ENCODE measurements at regions not wholly inside any gene's neighbourhood (a gene's known extent, or its start where the extent isn't known, plus 50 kb on each side); places are given as distances from the start of the nearest gene placed in this dataset.

DNA sequence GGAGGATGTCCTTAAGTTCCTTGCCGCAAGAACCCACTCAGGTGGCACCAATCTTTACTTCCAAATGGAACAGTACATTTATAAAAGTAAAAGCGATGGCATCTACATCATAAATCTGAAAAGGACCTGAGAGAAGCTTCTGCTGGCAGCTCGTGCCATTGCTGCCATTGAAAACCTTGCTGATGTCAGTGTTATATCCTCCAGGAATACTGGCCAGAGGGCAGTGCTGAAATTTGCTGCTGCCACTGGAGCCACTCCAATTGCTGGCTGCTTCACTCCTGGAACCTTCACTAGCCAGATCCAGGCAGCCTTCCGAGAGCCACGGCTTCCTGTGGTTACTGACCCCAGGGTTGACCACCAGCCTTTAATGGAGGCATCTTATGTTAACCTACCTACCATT lies 191.7 kb downstream of the TRIM27 start:
- Histone ChIP-seq H3K27me3 (peaks cover 69% of the 10 kb centered on the region), H3K4me1 (peaks cover 10% of the 10 kb centered on the region; the same call in 1 of the 2 replicates), H3K36me3 (no peaks in the 10 kb centered on the region), H3K4me2 (no peak overlapping the region), H3K9ac (no peak overlapping the region), H3K4me3 (no peak overlapping the region), H3K27ac (no peak overlapping the region), H4K20me1 (no peaks in the 10 kb centered on the region), H3K9me3 (peaks cover 32% of the 10 kb centered on the region)
- no peak for TF ChIP-seq Cebpa-rat (IDR thresholded peaks at IDR 0.05)

DNA sequence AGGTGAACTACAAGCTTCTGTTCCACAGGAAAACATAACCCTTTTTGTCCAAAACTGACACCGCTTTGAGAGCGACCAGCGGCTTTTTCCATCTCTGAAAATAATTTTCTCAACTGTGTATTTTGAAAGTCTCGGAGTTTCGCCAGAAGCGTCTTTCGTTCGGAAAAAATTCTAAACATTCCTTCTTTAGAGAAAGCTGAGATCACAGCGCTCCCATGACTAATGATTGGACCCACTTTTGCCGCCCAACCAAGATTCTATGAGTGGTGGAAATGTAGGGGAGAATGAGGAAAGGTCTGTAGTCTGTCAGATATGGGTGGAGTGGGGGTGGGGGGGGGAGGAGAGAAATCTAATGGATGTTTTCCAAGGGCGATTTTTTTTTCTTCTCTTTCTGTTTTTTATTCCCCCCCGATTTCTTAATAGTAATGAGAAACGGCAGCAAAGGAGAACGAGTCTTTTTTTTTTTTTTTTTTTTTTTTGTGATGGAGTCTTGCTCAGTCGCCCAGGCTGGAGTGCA lies 189.3 kb downstream of the TRIM27 start:
- Histone ChIP-seq H3K9ac (no peak overlapping the region), H3K4me3 (no peak overlapping the region; the same call in 1 of the 2 replicates), H3K9me3 (peaks cover 57% of the 10 kb centered on the region), H3K27ac (no peak overlapping the region), H3K36me3 (no peaks in the 10 kb centered on the region), H3K4me2 (no peak overlapping the region), H3K27me3 (peaks cover 93% of the 10 kb centered on the region), H3K4me1 (no peaks in the 10 kb centered on the region), H4K20me1 (peaks cover 6% of the 10 kb centered on the region; the same call in 1 of the 2 replicates)
- TF ChIP-seq Cebpa-rat (IDR thresholded peaks at IDR 0.05): no peak

DNA sequence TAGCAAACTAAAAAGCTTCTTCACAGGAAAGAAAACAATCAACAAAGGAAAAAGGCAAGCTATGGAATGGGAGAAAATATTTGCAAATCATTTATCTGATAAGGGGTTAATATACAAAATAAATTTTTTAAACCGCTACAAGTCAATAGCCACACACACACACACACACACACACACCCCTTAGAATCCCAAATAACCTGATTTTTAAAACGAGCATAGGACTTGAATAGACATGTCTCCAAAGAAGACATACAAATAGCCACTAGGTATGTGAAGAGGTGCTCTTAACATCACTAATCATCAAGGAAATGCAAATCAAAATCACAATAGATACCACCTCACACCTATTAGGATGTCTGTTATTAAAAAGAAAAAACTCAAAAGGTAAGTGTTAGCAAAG lies 187.7 kb downstream of the TRIM27 start:
- H3K9me3 ChIP-seq: peaks cover 62% of the 10 kb centered on the region
- TF ChIP-seq Cebpa-rat (IDR thresholded peaks at IDR 0.05): no peak
- no peak overlapping the region for H3K4me2 ChIP-seq
- no peak overlapping the region for H3K27ac ChIP-seq
- H3K4me1 ChIP-seq: no peaks in the 10 kb centered on the region
- H3K27me3 ChIP-seq: peaks cover 93% of the 10 kb centered on the region
- H3K9ac ChIP-seq: no peak overlapping the region
- H3K36me3 ChIP-seq: no peaks in the 10 kb centered on the region
- no peak overlapping the region for H3K4me3 ChIP-seq
- H4K20me1 ChIP-seq: peaks cover 6% of the 10 kb centered on the region; the same call in 1 of the 2 replicates

DNA sequence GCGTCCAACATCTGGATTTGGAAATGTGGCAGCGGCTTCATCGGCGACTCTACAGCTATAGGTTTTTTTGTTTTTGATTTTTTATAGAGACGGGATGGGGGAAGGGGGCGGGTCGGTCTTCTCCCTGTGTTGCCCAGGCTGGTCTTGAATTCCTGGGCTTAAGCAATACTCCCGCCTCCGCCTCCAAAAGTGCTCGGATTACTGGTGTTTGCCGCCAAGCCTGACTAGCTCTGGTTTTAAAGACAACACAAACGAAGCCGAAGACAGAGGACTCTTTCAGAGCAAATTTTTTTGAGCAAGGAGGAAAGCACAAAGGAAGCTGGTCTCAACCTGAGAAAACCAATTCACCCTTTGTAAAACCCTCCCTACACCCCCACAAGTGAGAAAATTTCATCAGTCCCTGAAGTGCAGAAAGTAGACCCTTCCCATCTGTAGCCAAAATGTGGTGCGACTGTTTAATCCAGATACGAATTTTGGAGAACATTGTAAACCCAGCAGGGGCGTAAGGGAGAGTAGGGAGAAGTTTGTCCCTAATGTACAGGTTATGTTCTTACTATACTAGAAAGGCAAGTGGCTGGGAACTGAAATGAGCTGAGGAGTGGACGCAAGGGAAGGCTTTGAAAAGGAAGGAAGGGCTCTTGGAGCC lies 185.9 kb downstream of the TRIM27 start:
- Histone ChIP-seq H3K4me2 (no peak overlapping the region), H3K27me3 (peaks cover 80% of the 10 kb centered on the region), H3K36me3 (no peaks in the 10 kb centered on the region), H3K27ac (no peak overlapping the region), H3K9ac (no peak overlapping the region), H3K9me3 (peaks cover 71% of the 10 kb centered on the region), H3K4me1 (no peaks in the 10 kb centered on the region), H3K4me3 (no peak overlapping the region), H4K20me1 (peaks cover 6% of the 10 kb centered on the region; the same call in 1 of the 2 replicates)
- no peak for TF ChIP-seq Cebpa-rat (IDR thresholded peaks at IDR 0.05)

DNA sequence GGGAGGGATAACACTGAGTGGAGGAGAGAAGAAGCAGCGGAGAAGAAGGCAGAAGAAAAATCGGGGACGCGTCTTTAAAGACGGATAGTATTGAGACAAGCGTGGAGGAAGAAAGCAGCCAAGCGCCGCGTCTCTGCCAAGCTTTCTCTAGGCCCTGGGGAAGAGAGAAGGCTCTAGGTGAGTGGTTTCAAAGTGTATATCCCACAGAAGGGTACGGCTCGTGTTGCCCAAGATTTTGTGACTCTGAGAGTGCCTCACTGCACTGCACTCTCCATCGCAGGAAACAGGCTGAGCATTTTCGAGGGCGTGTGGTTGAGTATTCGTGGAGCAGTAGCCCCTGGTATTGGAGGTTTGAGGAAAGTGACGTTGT lies 185.4 kb downstream of the TRIM27 start:
- no peak for TF ChIP-seq Cebpa-rat (IDR thresholded peaks at IDR 0.05)
- Histone ChIP-seq H3K27ac (no peak overlapping the region), H3K9me3 (peaks cover 70% of the 10 kb centered on the region), H4K20me1 (peaks cover 6% of the 10 kb centered on the region; the same call in 1 of the 2 replicates), H3K36me3 (no peaks in the 10 kb centered on the region), H3K4me1 (no peaks in the 10 kb centered on the region), H3K27me3 (peaks cover 78% of the 10 kb centered on the region), H3K9ac (no peak overlapping the region), H3K4me2 (no peak overlapping the region), H3K4me3 (no peak overlapping the region)

DNA sequence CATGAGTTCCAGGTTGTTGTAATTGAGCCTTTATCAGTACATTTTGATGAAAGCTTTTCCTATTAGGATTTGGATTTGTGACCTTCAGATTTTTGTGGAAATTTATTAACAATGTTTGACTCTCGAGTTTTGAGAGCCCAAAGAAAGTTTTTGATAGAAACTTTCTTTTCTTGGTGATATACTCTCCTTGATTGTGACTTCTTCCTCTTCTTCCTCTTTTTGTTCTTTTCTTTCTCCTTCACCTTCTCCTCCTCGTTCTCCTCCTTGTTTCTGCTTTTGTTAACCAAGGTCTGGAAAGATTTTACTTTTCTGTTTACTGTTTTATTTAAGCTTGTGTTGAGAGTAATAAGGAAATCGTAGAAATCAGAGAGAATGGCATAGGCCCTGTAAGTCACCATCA lies 182.4 kb downstream of the TRIM27 start:
- Histone ChIP-seq H3K27ac (no peak overlapping the region), H3K4me1 (no peaks in the 10 kb centered on the region), H3K9me3 (peaks cover 46% of the 10 kb centered on the region), H4K20me1 (peaks cover 6% of the 10 kb centered on the region; the same call in 1 of the 2 replicates), H3K4me2 (no peak overlapping the region), H3K9ac (no peak overlapping the region), H3K4me3 (no peak overlapping the region), H3K36me3 (no peaks in the 10 kb centered on the region), H3K27me3 (peaks cover 50% of the 10 kb centered on the region)
- TF ChIP-seq Cebpa-rat (IDR thresholded peaks at IDR 0.05): no peak

DNA sequence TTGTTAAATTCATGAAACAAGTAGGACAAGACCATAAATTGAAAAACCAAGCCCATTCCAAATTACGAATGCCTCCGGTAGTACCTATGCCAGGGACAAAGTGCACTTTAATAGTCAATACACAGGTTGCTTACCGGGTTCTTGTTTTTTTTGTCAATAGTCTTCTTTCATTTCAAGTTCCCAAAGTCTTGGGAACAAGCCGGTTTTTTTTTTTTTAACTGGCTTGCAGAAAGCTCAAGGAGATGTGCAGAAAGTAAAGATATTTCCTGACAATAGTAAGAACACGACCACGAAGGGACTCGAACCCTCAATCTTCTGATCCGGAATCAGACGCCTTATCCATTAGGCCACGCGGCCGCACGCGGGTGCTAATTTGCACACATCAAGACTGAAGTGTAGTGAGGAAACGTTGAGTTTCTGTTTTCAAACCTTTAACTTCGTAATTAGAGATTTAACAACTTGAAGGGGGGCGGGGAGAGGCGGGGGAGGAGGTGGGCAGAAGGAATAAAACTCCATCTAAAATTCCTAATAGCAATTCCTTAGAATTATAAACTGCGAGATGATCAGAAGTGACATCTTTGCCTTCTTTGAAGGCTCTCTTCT lies 181.0 kb downstream of the TRIM27 start:
- Histone ChIP-seq H4K20me1 (peaks cover 6% of the 10 kb centered on the region; the same call in 1 of the 2 replicates), H3K9me3 (peaks cover 36% of the 10 kb centered on the region), H3K36me3 (no peaks in the 10 kb centered on the region), H3K4me1 (no peaks in the 10 kb centered on the region), H3K4me3 (no peak overlapping the region), H3K27ac (no peak overlapping the region), H3K27me3 (peaks cover 36% of the 10 kb centered on the region), H3K9ac (no peak overlapping the region), H3K4me2 (no peak overlapping the region)
- no peak for TF ChIP-seq Cebpa-rat (IDR thresholded peaks at IDR 0.05)

DNA sequence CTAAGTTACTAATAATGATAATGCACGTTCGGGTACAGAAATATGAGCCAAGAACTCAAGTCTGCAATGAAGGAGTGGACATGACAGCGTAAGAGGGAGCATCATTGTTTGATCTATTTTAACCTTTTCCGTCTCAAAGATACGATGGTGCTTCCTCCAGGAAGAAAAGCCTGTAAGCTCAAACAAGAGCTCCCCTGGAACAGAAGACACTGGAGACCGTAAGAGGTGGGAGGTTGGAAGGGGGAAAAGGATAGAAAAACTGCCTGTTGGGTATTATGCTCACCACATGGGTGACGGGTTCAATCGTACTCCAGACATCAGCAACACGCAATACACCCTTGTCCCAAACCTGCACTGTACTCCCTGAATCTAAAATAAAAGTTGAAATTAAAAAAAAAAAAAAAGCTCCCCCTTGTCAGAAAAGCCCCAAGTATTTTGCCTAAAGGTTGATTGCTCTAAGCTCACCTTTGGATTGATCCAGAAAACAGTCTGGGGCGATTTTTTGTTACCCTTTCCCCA lies 180.5 kb downstream of the TRIM27 start:
- Histone ChIP-seq H3K36me3 (no peaks in the 10 kb centered on the region), H3K4me3 (no peak overlapping the region), H3K9ac (no peak overlapping the region), H3K27ac (no peak overlapping the region), H3K4me2 (no peak overlapping the region), H3K4me1 (no peaks in the 10 kb centered on the region), H4K20me1 (peaks cover 6% of the 10 kb centered on the region; the same call in 1 of the 2 replicates), H3K27me3 (peaks cover 31% of the 10 kb centered on the region), H3K9me3 (peaks cover 35% of the 10 kb centered on the region)
- TF ChIP-seq Cebpa-rat (IDR thresholded peaks at IDR 0.05): no peak

DNA sequence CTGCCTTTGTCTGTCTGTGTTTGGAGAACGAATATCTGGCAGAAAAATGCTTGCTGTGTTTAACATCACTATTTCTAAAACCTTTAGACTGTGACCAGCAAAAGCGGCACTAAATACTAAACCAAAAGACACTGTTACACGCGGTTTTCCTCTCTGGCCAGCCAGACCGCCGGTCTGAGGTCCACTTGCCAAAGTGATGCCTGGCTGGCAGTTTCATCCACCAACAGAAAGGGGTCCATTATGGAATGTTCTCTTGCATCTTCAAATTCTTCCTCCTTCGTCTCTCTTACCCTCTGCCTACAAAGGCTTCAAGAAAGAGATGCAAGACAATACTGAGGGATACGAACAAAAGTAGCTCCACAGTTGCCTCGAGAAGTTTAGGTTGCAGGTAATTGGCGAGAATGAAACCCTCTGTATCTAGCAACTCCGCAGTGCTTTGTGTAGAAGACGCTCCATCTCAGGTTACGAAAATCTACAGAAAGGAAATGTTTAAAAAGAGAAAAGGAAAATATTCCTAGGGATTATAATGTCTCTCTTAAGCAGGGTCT lies 176.6 kb downstream of the TRIM27 start:
- TF ChIP-seq Cebpa-rat (IDR thresholded peaks at IDR 0.05): no peak
- H3K27me3 ChIP-seq: peaks cover 9% of the 10 kb centered on the region; the same call in 1 of the 2 replicates
- no peak overlapping the region for H3K27ac ChIP-seq

More for the DNA sequence above, 176.6 kb downstream of the TRIM27 start:
- H3K36me3 ChIP-seq: no peaks in the 10 kb centered on the region
- no peaks in the 10 kb centered on the region for H4K20me1 ChIP-seq
- no peak overlapping the region for H3K4me3 ChIP-seq
- H3K4me1 ChIP-seq: no peaks in the 10 kb centered on the region
- H3K9me3 ChIP-seq: peaks cover 46% of the 10 kb centered on the region
- H3K9ac ChIP-seq: no peak overlapping the region
- H3K4me2 ChIP-seq: no peak overlapping the region

All from BLaER1 (cell line).